ENCODE measurements at regions not wholly inside any gene's neighbourhood (a gene's known extent, or its start where the extent isn't known, plus 50 kb on each side); places are given as distances from the start of the nearest gene placed in this dataset.

DNA sequence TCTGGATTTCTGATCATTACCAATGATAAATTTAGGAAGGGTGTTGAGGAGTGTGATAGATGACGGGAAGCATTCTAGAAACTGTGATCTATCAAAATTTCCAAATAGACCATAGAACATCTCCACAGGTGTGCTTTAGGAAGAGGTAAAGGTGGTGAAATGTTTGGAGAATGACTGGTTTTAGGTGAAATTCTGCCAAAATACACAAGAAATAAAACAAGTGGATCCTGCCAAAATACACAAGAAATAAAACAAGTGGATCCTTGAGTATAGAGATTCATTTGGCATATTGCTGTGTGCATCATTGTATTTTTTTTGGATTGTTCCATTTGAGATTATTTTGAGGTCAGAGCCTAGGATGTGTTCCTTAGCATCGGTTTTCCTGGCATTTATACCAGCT is 88.3 kb upstream of the CTNND2 start:
- no peaks in the 10 kb centered on the region for H3K27me3 Mint-ChIP-seq (ENCODE audit: low read depth)
- Histone ChIP-seq H3K4ac (ENCODE audit: low read depth, low read length) (no peak overlapping the region), H2AFZ (ENCODE audit: low read length) (no peak overlapping the region), H3T11ph (ENCODE audit: low read length) (no peak overlapping the region), H3K23ac (ENCODE audit: insufficient read length, low read depth, low read length) (no peak overlapping the region), H3K56ac (ENCODE audit: insufficient read length, low read depth, low read length) (no peak overlapping the region), H2BK15ac (ENCODE audit: low read depth, low read length) (no peak overlapping the region), H3K9ac (ENCODE audit: extremely low read depth, insufficient read length, low read length) (no peak overlapping the region), H2BK120ac (ENCODE audit: low read depth, low read length, poor library complexity, severe bottlenecking) (no peak overlapping the region), H3K79me2 (ENCODE audit: insufficient read depth, low read length) (no peaks in the 10 kb centered on the region), H4K8ac (replicated peaks; ENCODE audit: insufficient read length, low read depth, low read length) (no peak overlapping the region), H3K27me3 (ENCODE audit: insufficient read depth, low read length) (no peaks in the 10 kb centered on the region), H3K27ac (ENCODE audit: insufficient read length, low read depth, low read length) (no peak overlapping the region), H3K4me2 (ENCODE audit: insufficient read depth, insufficient read length, low read length) (no peak overlapping the region), H2AK5ac (ENCODE audit: insufficient read length, low read length) (no peak overlapping the region), H3K18ac (ENCODE audit: insufficient read length, low read depth, low read length) (no peak overlapping the region), H4K91ac (ENCODE audit: insufficient read length, low read depth, low read length) (no peak overlapping the region), H2BK5ac (ENCODE audit: insufficient read length, low read length) (no peak overlapping the region), H3K9me3 (ENCODE audit: control insufficient read depth, low read depth, low read length) (no peaks in the 10 kb centered on the region), H2BK12ac (ENCODE audit: insufficient read length, low read depth, low read length) (no peak overlapping the region), H3K14ac (ENCODE audit: insufficient read depth, low read length) (no peak overlapping the region), H3K79me1 (ENCODE audit: insufficient read depth, low read depth, low read length, poor library complexity, severe bottlenecking) (no peaks in the 10 kb centered on the region), H3K4me1 (ENCODE audit: insufficient read depth, low read length) (no peaks in the 10 kb centered on the region), H2BK20ac (ENCODE audit: low read depth, low read length, poor library complexity, severe bottlenecking) (no peak overlapping the region), H4K20me1 (ENCODE audit: control insufficient read depth, insufficient read depth, insufficient read length) (no peaks in the 10 kb centered on the region), H4K5ac (ENCODE audit: insufficient read length, low read depth, low read length) (no peak overlapping the region), H3K23me2 (ENCODE audit: insufficient read length, low read depth, low read length, poor library complexity, severe bottlenecking) (no peaks in the 10 kb centered on the region)
- no peaks in the 10 kb centered on the region for H3K4me1 Mint-ChIP-seq
- WGBS (ENCODE audit: extremely low coverage, insufficient read length, low lambda C conversion rate), result no CpG with 5 or more reads among the region's 2 CpGs
- no peak overlapping the region for H3K27ac Mint-ChIP-seq
- no peak overlapping the region for H3K4me3 Mint-ChIP-seq
- no peak for DNase-seq
- H3K9me3 Mint-ChIP-seq, result peaks cover 5 to 6% of the 10 kb centered on the region in 2 experiments; a peak in 3 of 5 replicates
- H3K36me3 Mint-ChIP-seq (ENCODE audit: insufficient read depth in 1 of 3, low read depth in 3 of 3), result peaks cover 0 to 1% (median 0%) of the 10 kb centered on the region in 3 experiments; a peak in 1 of 7 replicates
- TF ChIP-seq, protein P1, sequence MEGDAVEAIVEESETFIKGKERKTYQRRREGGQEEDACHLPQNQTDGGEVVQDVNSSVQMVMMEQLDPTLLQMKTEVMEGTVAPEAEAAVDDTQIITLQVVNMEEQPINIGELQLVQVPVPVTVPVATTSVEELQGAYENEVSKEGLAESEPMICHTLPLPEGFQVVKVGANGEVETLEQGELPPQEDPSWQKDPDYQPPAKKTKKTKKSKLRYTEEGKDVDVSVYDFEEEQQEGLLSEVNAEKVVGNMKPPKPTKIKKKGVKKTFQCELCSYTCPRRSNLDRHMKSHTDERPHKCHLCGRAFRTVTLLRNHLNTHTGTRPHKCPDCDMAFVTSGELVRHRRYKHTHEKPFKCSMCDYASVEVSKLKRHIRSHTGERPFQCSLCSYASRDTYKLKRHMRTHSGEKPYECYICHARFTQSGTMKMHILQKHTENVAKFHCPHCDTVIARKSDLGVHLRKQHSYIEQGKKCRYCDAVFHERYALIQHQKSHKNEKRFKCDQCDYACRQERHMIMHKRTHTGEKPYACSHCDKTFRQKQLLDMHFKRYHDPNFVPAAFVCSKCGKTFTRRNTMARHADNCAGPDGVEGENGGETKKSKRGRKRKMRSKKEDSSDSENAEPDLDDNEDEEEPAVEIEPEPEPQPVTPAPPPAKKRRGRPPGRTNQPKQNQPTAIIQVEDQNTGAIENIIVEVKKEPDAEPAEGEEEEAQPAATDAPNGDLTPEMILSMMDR (conservative IDR thresholded peaks at IDR 0.05), result no peak
